ENCODE measurements at regions not wholly inside any gene's neighbourhood (a gene's known extent, or its start where the extent isn't known, plus 50 kb on each side); places are given as distances from the start of the nearest gene placed in this dataset.
A peak's percentile ranks its signal among the peaks of the same experiment; 100 is the strongest.

DNA sequence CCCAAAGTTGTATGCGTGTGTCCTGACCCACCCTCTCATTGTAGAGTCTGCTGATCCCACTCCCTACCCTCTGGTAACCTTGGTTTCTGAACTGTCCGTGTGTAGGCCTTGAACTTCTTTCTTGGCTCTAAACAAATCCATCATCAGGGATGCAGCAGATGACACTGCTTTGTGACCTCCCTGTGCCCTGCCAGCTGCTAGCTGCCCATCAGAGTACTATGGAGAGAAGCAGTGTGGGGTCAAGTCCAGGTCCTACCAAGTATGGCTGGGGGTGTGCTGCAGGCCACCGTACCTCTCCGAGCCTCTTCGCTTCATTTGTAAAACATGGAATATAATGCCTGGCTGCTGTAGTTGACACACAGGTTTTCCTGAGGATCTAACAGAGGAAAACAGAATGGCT is 183.5 kb upstream of the RBPJ start:
- DNase-seq (ENCODE audit: low spot score) = no peak

DNA sequence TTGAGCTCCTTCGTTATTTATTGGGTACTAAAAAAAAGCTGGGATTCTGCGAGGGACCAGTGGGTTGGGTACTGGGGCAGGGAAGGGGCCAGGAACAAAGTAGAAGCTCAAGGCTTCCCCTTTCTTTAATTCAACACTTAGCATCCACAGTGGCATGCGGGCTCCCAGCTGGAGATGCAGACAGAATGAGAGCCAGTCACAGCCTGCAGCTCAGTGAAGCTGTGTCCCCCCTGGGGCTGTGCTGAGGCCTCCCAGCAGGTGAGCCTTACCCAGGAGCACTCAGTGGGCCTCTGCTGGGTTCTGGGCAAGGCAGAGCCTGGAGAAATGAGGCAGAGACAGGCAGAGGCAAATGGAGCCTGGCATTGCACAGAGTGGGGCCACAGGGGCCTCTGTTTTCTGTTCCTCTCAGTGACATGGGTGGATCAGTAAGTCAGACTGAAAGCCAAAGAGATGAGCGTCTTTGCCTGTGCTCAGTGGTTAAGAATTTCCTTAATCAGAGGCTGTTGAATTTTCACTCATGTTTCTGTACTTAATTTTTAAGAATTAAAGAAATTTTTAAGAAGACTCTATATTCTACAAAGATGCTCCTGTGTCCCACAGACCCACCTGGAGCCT is 181.4 kb upstream of the RBPJ start:
- DNase-seq (ENCODE audit: low spot score) = no peak

DNA sequence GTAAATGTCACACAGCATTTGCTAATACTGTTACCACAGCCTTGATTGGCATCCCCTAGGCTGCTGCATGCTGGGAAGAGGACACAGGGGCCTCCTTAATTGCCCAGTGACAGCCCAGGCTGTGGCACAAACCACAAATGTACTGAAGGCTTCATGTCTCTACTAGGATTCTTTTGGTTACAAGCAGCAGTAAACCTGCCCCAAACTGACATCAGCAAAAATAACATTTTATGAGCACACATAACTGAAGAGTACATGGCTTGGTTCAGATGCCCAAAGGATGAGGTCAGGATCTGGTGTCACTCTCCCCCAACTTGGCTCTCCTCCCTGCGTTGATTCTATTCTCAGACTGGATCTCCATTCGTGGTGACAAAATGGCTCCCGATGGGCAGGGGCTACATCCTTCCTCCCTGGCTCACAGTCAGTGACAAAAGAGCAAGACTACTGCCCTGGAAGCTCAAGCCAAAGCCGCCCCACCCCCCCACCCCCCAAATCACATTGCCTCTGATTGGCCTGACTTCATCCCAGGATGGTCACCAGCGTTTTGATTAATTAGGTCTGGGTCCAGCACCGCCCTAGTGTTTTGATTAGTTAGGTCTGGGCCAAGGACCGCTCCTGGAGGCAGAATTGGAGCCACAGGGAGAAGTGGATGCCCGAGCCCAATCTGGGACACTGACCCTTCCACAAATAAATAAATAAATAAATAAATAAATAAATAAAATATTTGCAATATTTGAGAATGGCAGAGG is 180.5 kb upstream of the RBPJ start:
- DNase-seq (ENCODE audit: low spot score) = peak; percentile 61

DNA sequence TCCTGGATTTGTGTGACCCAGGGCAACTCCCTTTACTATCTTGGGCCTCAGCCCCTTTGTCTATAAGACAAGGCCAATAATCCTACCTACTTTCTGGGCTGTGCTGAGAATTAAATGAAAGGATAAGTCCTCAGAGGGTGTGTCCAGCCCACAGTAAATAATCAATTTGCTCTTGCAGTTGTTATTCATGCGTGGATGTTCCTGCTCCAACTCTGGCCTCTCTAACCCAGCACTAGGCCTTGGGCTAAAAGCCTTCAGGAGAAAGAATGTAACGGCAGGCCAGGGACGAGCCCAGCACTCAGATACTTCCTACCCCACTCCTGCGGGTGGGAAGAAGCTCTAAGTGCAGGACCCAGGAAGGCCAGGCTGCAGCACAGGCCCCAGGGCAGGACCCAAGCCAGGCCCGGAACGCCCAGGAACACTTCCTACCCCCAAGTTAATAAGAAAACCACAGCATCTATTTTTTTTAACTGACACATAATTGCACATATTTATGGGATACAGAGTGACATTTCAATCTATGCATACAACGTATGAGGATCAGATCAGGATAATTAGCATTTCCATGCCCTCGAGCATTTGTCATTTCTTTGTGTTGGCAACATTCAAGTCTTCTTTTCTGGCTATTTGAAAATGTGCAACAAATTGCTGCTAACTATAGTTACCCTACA is 179.6 kb upstream of the RBPJ start:
- no peak for DNase-seq (ENCODE audit: low spot score)

DNA sequence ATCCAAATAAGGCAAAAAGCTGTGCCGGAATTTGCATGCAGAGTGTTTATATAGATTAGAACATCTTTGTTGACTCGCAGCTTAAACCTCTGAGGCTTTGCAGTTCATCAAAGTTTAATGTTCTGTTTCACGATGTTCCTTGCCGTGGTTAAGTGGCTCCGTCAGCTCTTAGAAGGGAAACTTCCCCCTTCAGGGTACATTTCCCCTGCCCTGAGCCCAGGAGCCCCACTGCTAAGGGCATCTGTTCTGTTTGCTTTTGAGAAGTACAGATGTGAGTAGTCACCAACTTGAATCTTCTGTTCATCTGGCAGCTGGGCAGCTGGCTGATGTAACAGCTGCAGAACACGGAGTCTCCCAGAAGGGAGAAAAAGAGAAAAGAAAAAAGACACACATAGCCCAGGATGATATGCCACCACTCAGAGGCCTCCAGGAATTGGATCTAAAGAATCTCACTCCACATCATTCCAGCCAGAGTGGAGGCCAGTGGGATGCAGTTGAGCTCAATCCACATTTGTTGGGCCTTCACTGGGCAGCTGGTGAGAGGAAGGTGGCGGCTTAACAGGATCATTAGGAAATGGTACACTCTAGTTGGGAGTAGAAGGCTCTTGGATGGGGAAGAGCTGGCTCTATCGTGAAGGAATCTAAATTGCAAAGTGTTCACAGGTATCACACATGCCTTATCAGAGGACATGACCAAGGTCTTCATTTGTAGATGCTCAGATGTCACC is 178.7 kb upstream of the RBPJ start:
- DNase-seq (ENCODE audit: low spot score) = peak; percentile 56

DNA sequence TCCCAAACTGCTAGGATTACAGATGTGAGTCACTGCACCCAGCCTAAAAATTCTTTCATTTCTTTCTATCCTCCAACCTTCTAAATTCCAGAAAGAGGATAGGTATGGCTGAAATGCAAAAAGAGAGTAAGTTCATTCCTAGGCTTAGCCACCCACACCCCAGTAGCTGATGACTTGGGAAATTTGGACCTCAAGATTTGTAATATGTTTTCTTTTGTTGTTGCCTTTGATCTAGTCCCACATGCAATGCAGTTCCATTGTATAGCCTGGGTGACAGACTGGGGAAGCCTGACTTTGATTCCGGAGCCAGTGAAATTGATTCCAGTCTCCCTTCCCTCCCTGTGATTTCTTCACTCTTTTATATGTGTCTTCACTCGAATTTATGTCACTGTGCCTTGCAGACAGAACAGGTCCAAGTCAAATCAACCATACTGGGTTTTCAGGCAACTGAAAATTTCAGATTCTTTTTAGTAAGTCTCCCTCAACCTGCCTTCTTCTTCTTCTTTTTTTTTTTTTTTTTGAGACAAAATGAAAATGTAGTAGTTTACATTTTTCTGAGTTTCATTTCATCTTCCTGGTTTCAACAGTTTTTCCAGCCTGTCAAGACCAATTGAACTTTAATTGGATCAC is 176.2 kb upstream of the RBPJ start:
- DNase-seq (ENCODE audit: low spot score) = no peak

DNA sequence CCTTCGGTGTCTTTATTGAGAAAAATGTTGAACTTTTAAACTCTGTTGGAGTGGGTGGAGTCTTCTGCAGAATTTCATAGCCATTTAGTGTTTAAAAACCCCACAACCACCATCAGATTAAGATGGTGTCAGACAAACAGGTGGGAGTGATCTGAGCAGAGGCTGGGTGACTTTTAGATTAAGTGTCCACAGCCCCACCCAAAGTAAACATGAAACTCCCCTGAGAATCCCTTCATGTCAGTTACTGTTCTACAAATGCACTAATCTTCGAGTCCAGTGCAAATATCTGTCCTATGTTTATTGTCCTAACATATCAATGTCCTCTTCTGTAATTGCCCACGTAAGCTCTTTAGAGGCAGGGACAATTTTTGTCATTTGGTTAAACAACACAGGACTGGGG is 175.6 kb upstream of the RBPJ start:
- no peak for DNase-seq (ENCODE audit: low spot score)

DNA sequence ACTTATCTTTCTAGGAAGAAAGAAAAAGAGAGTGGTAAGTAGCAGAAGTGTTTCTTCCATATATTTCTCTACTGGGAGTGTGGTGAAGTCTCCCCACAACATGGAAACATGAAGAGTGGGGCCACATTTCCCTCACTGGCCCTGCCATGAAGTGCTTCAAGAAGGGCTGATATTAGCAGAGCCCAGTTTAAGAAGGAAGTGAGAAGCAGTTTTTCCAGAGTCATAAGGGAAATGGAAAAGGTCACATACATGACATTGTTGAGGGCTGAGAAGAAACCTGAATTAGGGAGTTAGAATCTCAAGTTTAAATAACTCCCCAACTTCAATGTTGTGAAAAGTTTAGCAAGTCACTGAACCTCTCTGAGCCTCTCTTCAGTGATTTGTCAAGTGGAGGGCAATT is 171.9 kb upstream of the RBPJ start:
- DNase-seq (ENCODE audit: low spot score) = no peak

DNA sequence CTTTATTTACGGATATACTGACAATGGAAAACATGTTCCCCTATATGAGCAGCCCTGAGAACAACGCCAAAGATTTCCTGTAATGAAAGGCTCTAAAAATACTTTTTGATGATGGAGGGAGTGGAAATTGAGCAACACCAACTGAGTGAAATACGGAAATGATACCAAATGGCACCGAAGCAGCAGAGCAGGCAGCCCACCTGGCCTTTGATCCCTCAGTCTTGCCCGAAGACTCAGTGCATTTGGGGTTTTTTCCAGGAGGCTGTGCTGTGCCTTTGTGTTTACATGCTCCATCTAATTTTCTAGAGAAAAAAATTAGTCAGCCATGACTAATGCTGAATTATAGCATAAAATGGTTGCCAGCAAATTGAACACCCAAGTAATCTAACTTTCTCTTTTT is 169.9 kb upstream of the RBPJ start:
- DNase-seq (ENCODE audit: low spot score) = no peak

DNA sequence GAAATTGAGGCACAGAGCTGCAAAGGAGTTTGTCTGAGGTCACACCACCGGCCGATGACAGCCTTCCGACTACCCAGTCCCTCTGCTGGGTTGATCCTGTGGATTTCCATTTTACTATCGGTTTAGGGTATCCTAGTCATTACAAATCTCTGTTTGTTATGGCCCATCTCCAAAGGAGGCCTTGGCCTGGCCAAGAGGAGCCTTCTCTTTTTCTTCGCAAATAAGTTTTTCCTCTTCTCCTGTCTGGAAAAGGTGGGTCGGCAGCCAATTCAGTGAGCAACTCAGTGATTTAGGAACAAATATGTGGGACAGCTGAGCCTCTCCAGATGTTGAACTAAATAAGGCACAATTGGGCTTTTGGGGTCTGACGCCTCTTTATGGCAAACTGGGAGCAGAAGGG is 169.2 kb upstream of the RBPJ start:
- no peak for DNase-seq (ENCODE audit: low spot score)

DNA sequence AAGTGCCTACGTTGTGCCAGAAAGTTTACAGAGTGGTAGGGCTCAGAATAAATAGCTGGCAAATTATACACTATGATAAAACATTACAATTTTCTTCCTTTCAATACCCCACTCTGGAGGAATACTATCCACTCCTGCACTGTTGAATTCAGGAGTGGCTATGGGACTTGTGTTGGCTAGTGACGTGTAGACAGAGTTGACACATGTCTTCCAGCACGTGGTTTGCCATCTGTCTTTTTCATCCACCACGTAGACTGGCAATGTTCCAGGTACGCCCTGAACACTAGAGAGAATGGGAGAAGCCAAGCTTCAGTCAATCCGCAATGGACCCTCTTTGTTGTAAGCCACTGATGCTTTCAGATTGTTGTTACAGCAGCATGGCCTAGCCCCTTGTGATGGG is 168.8 kb upstream of the RBPJ start:
- DNase-seq (ENCODE audit: low spot score) = no peak

DNA sequence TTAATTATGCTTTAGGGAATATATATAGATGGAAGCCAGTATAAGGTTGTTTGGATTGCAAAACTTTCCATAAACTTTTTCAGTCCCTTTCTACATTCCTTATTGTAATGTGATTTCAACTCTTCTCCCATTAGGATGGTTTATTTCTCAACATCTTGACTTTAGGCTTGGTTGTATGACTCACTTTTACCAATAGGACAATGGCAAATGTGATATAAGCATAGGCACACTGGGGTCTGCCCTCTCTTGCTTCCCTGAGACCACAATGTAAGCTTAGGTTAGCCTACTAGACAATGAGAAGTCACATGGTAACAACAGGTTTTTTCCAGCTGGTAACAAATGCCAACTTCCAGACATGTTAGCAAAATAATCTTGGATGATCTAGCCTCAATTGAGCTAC is 163.3 kb upstream of the RBPJ start:
- no peak for DNase-seq (ENCODE audit: low spot score)

DNA sequence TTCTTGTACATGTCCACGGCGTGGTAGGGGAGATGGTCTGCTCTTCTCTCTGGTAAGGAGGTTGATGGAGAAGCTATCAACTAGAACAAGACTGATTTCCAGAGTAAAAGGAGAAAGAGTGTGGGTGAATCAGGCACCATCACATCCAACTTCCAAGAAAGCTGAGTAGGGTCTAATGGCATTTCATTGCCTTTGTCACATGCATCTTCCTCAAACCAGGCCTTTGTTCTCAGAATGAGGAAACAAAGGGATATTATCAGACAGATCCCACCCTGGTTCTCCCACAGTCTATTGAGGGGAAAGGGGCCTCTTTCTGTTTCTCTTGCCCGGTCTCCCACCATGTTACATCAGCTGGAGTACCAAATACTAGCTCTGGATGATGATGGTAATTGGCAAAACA is 160.2 kb upstream of the RBPJ start:
- no peak for DNase-seq (ENCODE audit: low spot score)

DNA sequence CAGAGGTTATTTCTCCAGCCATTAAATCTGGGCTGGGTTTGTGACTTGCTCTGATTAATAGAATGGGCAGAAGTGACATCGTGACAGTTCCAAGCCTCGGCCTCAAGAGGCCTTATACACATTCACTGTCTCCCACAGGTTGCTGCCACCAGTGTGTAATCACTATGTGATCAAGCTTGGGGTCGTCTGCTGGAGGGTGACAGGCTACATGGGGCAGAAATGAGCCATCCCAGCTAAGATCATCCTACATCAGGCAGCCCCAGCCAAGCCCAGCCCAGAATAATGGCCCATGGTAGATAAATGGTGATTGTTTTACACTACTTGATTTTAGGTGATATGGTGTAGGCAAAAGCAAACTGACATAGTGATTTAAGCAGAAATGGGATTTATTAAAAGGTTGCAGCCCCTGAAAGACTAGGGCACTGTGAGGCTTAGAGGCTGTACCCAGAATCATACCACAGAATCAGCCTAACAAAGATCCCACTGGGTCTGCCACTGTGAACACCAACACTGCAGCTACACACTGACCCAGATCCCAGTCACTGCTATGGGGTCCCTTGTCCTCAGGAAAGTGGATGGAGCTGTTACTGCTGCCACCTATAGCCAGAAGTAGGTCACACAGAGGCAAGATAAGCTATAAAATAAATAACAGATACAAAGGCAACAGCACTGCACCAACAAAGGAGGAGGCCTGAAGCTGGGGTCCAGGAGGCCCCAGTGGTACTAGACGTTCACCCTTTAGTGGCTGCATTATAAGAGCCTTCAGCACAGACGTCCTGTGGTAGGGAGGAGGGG is 159.6 kb upstream of the RBPJ start:
- DNase-seq (ENCODE audit: low spot score) = no peak

DNA sequence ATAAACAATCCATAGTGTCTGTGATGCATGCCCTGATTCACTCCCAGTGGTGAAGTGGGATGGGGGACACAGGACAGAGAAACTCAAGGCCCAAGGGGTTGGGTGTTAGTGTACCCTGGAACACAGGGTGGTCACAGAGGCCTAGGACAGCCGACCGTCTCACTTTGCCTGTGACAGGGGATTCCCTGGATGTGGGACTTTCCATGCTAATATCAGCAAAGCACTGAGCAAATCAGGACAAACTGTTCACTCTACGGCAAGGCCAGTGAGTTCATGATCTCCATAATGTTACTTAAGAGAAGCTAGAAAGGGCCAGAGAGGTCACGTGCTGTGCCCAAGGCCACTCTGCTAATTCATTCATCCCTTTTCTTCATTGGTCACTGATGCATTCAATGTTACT is 158.7 kb upstream of the RBPJ start:
- DNase-seq (ENCODE audit: low spot score) = no peak

DNA sequence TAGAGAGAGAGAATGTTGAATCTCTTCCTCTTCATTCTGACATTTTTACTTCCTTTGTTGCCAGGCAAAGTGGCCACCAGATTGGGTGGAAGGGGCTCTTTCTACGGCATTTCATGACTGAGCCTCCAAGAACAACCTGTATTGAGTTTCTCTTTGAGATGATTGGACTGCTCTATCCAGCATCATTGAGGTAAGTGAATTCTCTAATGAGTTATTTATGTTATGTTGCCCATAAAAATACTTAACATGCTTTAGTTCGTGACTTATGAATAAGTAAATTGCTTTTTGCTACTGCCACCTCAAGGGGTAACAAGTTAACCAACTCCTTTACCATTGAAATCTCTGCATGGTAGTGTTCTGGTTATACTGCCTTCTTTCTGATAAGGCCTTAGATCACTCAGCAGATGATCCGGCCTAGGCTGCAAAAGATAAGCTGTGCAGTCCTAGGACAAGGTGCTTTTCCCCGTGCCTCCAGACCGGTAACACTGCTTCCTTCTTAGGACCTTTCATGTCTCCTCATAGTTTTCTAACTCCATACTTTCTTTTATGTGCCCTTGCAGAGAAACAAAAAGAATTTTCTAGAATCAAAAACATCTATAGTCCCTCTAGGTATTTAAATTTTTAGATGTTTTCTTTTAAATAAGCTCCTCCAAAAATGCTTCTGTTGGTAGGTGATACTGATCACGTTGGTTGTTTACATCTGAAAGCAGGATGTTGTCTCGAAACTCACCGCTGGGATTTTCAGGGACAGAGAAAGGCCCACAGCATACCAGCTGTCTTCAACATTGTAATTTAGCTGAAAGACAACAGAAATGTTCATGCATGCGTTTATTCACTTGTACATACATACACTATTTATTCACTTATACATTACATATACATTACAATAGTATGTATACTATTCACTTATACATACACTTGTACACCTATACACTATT is 157.1 kb upstream of the RBPJ start:
- DNase-seq (ENCODE audit: low spot score) = no peak

DNA sequence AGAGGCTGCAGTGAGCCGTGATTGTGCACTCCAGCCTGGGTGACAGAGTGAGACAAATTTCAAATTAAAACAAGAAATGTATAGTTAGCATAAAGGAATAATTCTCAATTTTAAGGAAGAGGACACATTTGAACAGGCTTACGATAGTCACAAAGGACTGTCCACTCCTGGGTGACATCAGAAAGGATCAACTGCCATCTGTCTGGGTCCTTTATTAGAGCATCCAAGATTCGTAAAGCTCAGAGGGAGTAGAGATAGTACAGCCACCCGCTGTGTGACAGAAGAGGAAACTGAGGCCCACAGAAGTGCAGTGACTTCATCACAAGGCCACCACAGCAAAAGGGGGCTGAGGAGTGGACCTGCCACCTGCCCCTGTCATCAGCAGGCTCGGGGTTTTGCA is 149.3 kb upstream of the RBPJ start:
- DNase-seq (ENCODE audit: low spot score) = no peak

DNA sequence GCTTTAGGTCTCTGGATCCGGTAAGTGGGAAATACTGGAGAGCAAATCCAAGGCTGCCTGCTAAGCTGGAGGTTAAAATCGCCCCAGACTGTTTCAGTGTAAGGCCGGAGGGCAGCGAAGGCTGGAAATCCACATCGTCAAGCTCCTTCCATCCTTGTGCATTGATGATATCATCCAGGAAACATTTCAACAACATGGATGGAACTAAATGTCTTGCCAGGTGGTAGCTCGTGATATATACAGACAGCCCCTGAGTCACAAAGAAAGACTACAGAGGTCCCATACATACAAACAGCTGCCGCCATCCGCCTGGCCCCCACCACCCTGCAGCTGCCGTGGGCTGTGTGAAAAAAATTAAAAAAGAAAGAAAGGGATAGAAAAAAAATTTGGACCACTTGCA is 148.9 kb upstream of the RBPJ start:
- no peak for DNase-seq (ENCODE audit: low spot score)

DNA sequence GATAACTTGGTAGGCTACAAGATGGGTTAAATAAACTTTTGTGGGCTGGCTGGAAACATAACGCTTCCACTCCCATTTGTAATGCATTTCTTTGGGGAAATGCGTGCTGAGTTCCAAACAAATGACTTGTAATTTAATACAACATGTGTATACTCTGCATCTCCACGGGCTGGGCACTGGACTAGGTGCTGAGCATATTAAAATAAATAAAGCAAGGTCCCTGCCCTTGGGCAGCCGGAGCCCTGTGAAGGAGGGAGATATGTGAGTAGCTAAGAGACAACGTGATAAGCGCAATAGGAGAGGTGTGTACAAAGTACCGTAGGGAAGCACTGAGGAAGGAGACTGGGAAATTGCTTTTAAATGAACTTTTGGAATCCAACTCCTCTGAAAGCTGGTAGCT is 147.2 kb upstream of the RBPJ start:
- no peak for DNase-seq (ENCODE audit: low spot score)

DNA sequence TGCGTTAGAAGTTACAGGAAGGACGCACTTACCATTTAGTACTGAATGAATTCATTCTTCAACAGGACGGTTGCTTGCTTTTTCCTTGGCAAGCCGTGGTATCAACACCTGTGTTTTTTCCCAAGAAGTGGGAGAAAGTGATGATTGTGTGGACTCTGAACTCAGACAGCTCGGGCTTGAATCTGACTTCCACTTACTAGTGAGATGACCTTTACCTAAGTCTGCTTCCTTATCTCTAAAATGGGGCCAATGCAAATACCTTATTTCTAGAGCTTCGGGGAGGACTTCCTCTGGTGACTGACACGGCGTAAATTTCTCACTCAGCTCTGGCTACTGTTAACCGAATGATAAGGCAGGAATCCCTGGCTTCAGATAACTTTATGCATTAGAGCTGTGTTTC is 146.8 kb upstream of the RBPJ start:
- no peak for DNase-seq (ENCODE audit: low spot score)
